HAP-1 (cell line): ENCODE measurements at regions not wholly inside any gene's neighbourhood (a gene's known extent, or its start where the extent isn't known, plus 50 kb on each side); places are given as distances from the start of the nearest gene placed in this dataset.
"Not testable (repeated sequence)": the region's sequence is repeated elsewhere in the genome, so short reads cannot be mapped to it uniquely, and the experiment has no call there.

Experiments
- DNase-seq, 2 experiments: peaks; one replicate each; pipeline ENCODE4 v3.0.0-alpha.2; 2016 to 2020; ENCODE audit warnings: low spot score in 2 of 2
- H3K27me3 ChIP-seq: fragments of 250-450 bp; sonication (Bioruptor Pico); 2 replicates; pipeline ENCODE4 v1.5.1; 2020; ENCODE audit warnings: low read depth, mild to moderate bottlenecking, moderate library complexity
- H3K36me3 ChIP-seq: fragments of 250-450 bp; sonication (Bioruptor Pico); replicated peaks from 2 replicates; pipeline ENCODE4 v1.5.1; 2020; ENCODE audit warnings: mild to moderate bottlenecking
- H3K4me1 ChIP-seq: fragments of 250-450 bp; sonication (Bioruptor Pico); 2 replicates; pipeline ENCODE4 v1.5.1; 2020; ENCODE audit warnings: mild to moderate bottlenecking
- H3K4me3 ChIP-seq: fragments of 250-450 bp; sonication (Bioruptor Pico); 2 replicates; pipeline ENCODE4 v1.5.1; 2020; ENCODE audit warnings: mild to moderate bottlenecking, moderate library complexity
- H3K9me3 ChIP-seq: fragments of 250-450 bp; sonication (Bioruptor Pico); 2 replicates; pipeline ENCODE4 v1.5.1; 2020; ENCODE audit warnings: mild to moderate bottlenecking, moderate library complexity
- in situ Hi-C: fragments of 300-500 bp; cut with MboI; formaldehyde crosslinking; loops from 3 replicates; pipeline ENCODE4 v1.14.3; 2020; ENCODE audit warnings: low sequenced_read_pairs, inconsistent platforms, mixed read lengths

GRCh38 chr3:67248726-67249125, 250.6 kb downstream of the KBTBD8 start:
- in situ Hi-C loops, result no loop called here
- Histone ChIP-seq H3K27me3 (no peaks in the 10 kb centered on the region), H3K9me3 (no peaks in the 10 kb centered on the region), H3K4me1 (no peaks in the 10 kb centered on the region; the same call in 1 of the 2 replicates), H3K4me3 (no peak overlapping the region), H3K36me3 (no peaks in the 10 kb centered on the region)
- no peak for DNase-seq

GRCh38 chr3:67252906-67253305, 254.8 kb downstream of the KBTBD8 start:
- H3K27me3 ChIP-seq, H3K4me3 ChIP-seq, H3K9me3 ChIP-seq, DNase-seq, H3K36me3 ChIP-seq, H3K4me1 ChIP-seq, in situ Hi-C loops: not testable (repeated sequence)

- Histone ChIP-seq H3K4me3 (no peak overlapping the region), H3K9me3 (no peaks in the 10 kb centered on the region), H3K4me1 (no peaks in the 10 kb centered on the region), H3K36me3 (no peaks in the 10 kb centered on the region), H3K27me3 (no peaks in the 10 kb centered on the region)
- no peak for DNase-seq
- in situ Hi-C loops, result no loop called here
These were observed 280.0 kb downstream of the KBTBD8 start for GRCh38 chr3:67278015-67278618.

GRCh38 chr3:67286586-67286985, 288.5 kb downstream of the KBTBD8 start:
- no peak for DNase-seq
- in situ Hi-C loops, result no loop called here
- Histone ChIP-seq H3K4me1 (no peaks in the 10 kb centered on the region), H3K9me3 (no peaks in the 10 kb centered on the region), H3K36me3 (no peaks in the 10 kb centered on the region), H3K27me3 (no peaks in the 10 kb centered on the region; the same call in 1 of the 2 replicates), H3K4me3 (no peak overlapping the region)

GRCh38 chr3:67288466-67289106, 290.5 kb downstream of the KBTBD8 start:
- no peaks in the 10 kb centered on the region for H3K36me3 ChIP-seq
- H3K4me1 ChIP-seq, result no peaks in the 10 kb centered on the region
- no peak overlapping the region for H3K4me3 ChIP-seq
- H3K9me3 ChIP-seq, result no peaks in the 10 kb centered on the region
- DNase-seq, result no peak
- H3K27me3 ChIP-seq, result no peaks in the 10 kb centered on the region; the same call in 1 of the 2 replicates
- in situ Hi-C loops, result no loop called here

GRCh38 chr3:67289626-67290025, 291.5 kb downstream of the KBTBD8 start:
- in situ Hi-C loops, result no loop called here
- no peaks in the 10 kb centered on the region for H3K4me1 ChIP-seq
- no peaks in the 10 kb centered on the region for H3K36me3 ChIP-seq
- H3K27me3 ChIP-seq, result peaks cover 4% of the 10 kb centered on the region; the same call in 1 of the 2 replicates
- H3K9me3 ChIP-seq, result no peaks in the 10 kb centered on the region
- no peak for DNase-seq
- H3K4me3 ChIP-seq, result no peak overlapping the region

- no peaks in the 10 kb centered on the region for H3K4me1 ChIP-seq
- H3K9me3 ChIP-seq, result no peaks in the 10 kb centered on the region
- H3K27me3 ChIP-seq, result peaks cover 4% of the 10 kb centered on the region; the same call in 1 of the 2 replicates
- no peaks in the 10 kb centered on the region for H3K36me3 ChIP-seq
- no peak for DNase-seq
- H3K4me3 ChIP-seq, result no peak overlapping the region
- in situ Hi-C loops, result no loop called here
These were observed 292.3 kb downstream of the KBTBD8 start for GRCh38 chr3:67290438-67290837.

GRCh38 chr3:67291287-67292252, 293.5 kb downstream of the KBTBD8 start:
- in situ Hi-C loops, result no loop called here
- Histone ChIP-seq H3K4me3 (no peak overlapping the region), H3K4me1 (no peaks in the 10 kb centered on the region), H3K9me3 (no peaks in the 10 kb centered on the region), H3K36me3 (no peaks in the 10 kb centered on the region), H3K27me3 (peaks cover 4% of the 10 kb centered on the region; the same call in 1 of the 2 replicates)
- no peak for DNase-seq

- in situ Hi-C loops, result no loop called here
- peaks cover 4% of the 10 kb centered on the region; the same call in 1 of the 2 replicates for H3K27me3 ChIP-seq
- DNase-seq, result no peak
- no peak overlapping the region for H3K4me3 ChIP-seq
- no peaks in the 10 kb centered on the region for H3K36me3 ChIP-seq
- no peaks in the 10 kb centered on the region for H3K4me1 ChIP-seq
- H3K9me3 ChIP-seq, result no peaks in the 10 kb centered on the region
These were observed 294.4 kb downstream of the KBTBD8 start for GRCh38 chr3:67292356-67293121.

GRCh38 chr3:67294341-67294740, 296.2 kb downstream of the KBTBD8 start:
- no peak overlapping the region for H3K4me3 ChIP-seq
- peaks cover 4% of the 10 kb centered on the region; the same call in 1 of the 2 replicates for H3K27me3 ChIP-seq
- no peaks in the 10 kb centered on the region for H3K9me3 ChIP-seq
- no peaks in the 10 kb centered on the region for H3K36me3 ChIP-seq
- H3K4me1 ChIP-seq, result no peaks in the 10 kb centered on the region
- in situ Hi-C loops, result no loop called here
- DNase-seq, result no peak

- Histone ChIP-seq H3K36me3 (no peaks in the 10 kb centered on the region), H3K4me1 (no peaks in the 10 kb centered on the region), H3K9me3 (no peaks in the 10 kb centered on the region), H3K4me3 (no peak overlapping the region), H3K27me3 (peaks cover 4% of the 10 kb centered on the region; the same call in 1 of the 2 replicates)
- in situ Hi-C loops, result no loop called here
- DNase-seq, result no peak
These were observed 298.2 kb downstream of the KBTBD8 start for GRCh38 chr3:67296039-67296892.

GRCh38 chr3:67297715-67298475, 299.8 kb downstream of the KBTBD8 start:
- DNase-seq, result no peak
- H3K36me3 ChIP-seq, result no peaks in the 10 kb centered on the region
- H3K9me3 ChIP-seq, result no peaks in the 10 kb centered on the region
- no peak overlapping the region for H3K4me3 ChIP-seq
- H3K4me1 ChIP-seq, result no peaks in the 10 kb centered on the region
- in situ Hi-C loops, result no loop called here
- H3K27me3 ChIP-seq, result peaks cover 6% of the 10 kb centered on the region; the same call in 1 of the 2 replicates
